Liver (tissue), 8 donors: ENCODE measurements at regions not wholly inside any gene's neighbourhood (a gene's known extent, or its start where the extent isn't known, plus 50 kb on each side); places are given as distances from the start of the nearest gene placed in this dataset.

Experiments
- DNase-seq: peaks from one replicate; pipeline ENCODE4 v3.0.0-alpha.2; 2017; ENCODE audit warnings: low spot score
- H3K27ac ChIP-seq, 2 donors: one replicate each; pipeline ENCODE4 v1.7.0; 2013; ENCODE audit warnings: inconsistent platforms in 2 of 2, low read length in 2 of 2, control low read depth in 1 of 2, low read depth in 1 of 2, mild to moderate bottlenecking in 1 of 2
- H3K27me3 ChIP-seq, 4 donors: one replicate each; pipeline versions ENCODE4 v1.6.1 to v1.7.0; 2013; ENCODE audit warnings: low read length in 3 of 4, inconsistent platforms in 1 of 4, mild to moderate bottlenecking in 1 of 4, moderate library complexity in 1 of 4; ENCODE audit not compliant: control insufficient read depth in 4 of 4, insufficient read depth in 4 of 4
- H3K36me3 ChIP-seq, 4 donors: one replicate each; pipeline versions ENCODE4 v1.6.1 to v1.7.0; 2013; ENCODE audit warnings: low read length in 3 of 4, mild to moderate bottlenecking in 3 of 4, low read depth in 1 of 4, moderate library complexity in 1 of 4; ENCODE audit not compliant: control insufficient read depth in 4 of 4, insufficient read depth in 3 of 4
- H3K4me1 ChIP-seq, 4 donors: one replicate each; pipeline versions ENCODE4 v1.6.1 to v1.7.0; 2013; ENCODE audit warnings: low read length in 3 of 4, mild to moderate bottlenecking in 3 of 4, moderate library complexity in 1 of 4; ENCODE audit not compliant: control insufficient read depth in 4 of 4, insufficient read depth in 4 of 4
- H3K4me3 ChIP-seq, 3 donors: one replicate each; pipeline versions ENCODE4 v1.6.1 to v1.7.0; 2013; ENCODE audit warnings: low read length in 3 of 3, control low read depth in 1 of 3, low read depth in 1 of 3, mild to moderate bottlenecking in 1 of 3
- H3K9ac ChIP-seq, 2 donors: one replicate each; pipeline ENCODE4 v1.7.0; 2013; ENCODE audit warnings: low read length in 2 of 2, mild to moderate bottlenecking in 2 of 2, moderate library complexity in 2 of 2, control low read depth in 1 of 2, low read depth in 1 of 2
- H3K9me3 ChIP-seq, 4 donors: one replicate each; pipeline versions ENCODE4 v1.6.1 to v1.7.0; 2013; ENCODE audit warnings: low read length in 3 of 4; ENCODE audit not compliant: control insufficient read depth in 4 of 4
- EGR1 ChIP-seq, 2 donors: IDR thresholded peaks; 2 replicates each; pipeline ENCODE4 v1.6.1; 2016 to 2018; ENCODE audit warnings: antibody characterized with exemption in 2 of 2, low read depth in 2 of 2
- FOXA2 ChIP-seq: IDR thresholded peaks from 2 replicates; pipeline ENCODE4 v1.6.1; 2016; ENCODE audit warnings: antibody characterized with exemption
- GABPA ChIP-seq, 2 donors: IDR thresholded peaks in 1 of 2; conservative IDR thresholded peaks in 1 of 2; 2 replicates each; pipeline ENCODE4 v1.6.1; 2016; ENCODE audit warnings: antibody characterized with exemption in 2 of 2, mild to moderate bottlenecking in 1 of 2, moderate library complexity in 1 of 2
- JUND ChIP-seq, 2 donors: IDR thresholded peaks; 2 replicates each; pipeline ENCODE4 v1.6.1; 2016; ENCODE audit warnings: antibody characterized with exemption in 2 of 2
- NR2F2 ChIP-seq: IDR thresholded peaks from 2 replicates; pipeline ENCODE4 v1.6.1; 2016; ENCODE audit warnings: antibody characterized with exemption
- RAD21 ChIP-seq, 2 donors: IDR thresholded peaks; 2 replicates each; pipeline ENCODE4 v1.6.1; 2016; ENCODE audit warnings: antibody characterized with exemption in 2 of 2, mild to moderate bottlenecking in 2 of 2
- RXRA ChIP-seq, 2 donors: IDR thresholded peaks; 2 replicates each; pipeline ENCODE4 v1.6.1; 2017 to 2018; ENCODE audit warnings: antibody characterized with exemption in 2 of 2, mild to moderate bottlenecking in 1 of 2
- SP1 ChIP-seq: IDR thresholded peaks from 2 replicates; pipeline ENCODE4 v1.6.1; 2018; ENCODE audit warnings: antibody characterized with exemption, mild to moderate bottlenecking
- TAF1 ChIP-seq: conservative IDR thresholded peaks from 2 replicates; pipeline ENCODE4 v1.6.1; 2016; ENCODE audit warnings: antibody characterized with exemption, mild to moderate bottlenecking
- YY1 ChIP-seq: IDR thresholded peaks from 2 replicates; pipeline ENCODE4 v1.6.1; 2016; ENCODE audit warnings: antibody characterized with exemption, mild to moderate bottlenecking
- WGBS: extraction: QIAGEN DNeasy Blood & Tissue Kit; methylation state at CpG from one replicate; pipeline ENCODE4 v1.1.7; 2013; 5-methylcytosine and 5-hydroxymethylcytosine counted together
- TF ChIP-seq, protein P1 (sequence below): IDR thresholded peaks from 2 replicates; pipeline ENCODE4 v1.6.1; 2016; ENCODE audit warnings: antibody characterized with exemption
- TF ChIP-seq, protein P2 (sequence below): IDR thresholded peaks from 2 replicates; pipeline ENCODE4 v1.6.1; 2016; ENCODE audit warnings: antibody characterized with exemption, mild to moderate bottlenecking
- TF ChIP-seq, protein P3 (sequence below): IDR thresholded peaks from 2 replicates; pipeline ENCODE4 v1.6.1; 2016; ENCODE audit warnings: antibody characterized with exemption
- TF ChIP-seq, protein P4 (sequence below): fragments of 150-350 bp; IDR thresholded peaks from 2 replicates; pipeline ENCODE4 v1.5.1; 2017; ENCODE audit warnings: improper control_type of control experiment, low read depth, low read length; ENCODE audit not compliant: missing input control
- donor health status: healthy.
- donor health status: healthy.
- donor health status: healthy.
- donor health status: healthy.
- donor health status: healthy.

DNA sequence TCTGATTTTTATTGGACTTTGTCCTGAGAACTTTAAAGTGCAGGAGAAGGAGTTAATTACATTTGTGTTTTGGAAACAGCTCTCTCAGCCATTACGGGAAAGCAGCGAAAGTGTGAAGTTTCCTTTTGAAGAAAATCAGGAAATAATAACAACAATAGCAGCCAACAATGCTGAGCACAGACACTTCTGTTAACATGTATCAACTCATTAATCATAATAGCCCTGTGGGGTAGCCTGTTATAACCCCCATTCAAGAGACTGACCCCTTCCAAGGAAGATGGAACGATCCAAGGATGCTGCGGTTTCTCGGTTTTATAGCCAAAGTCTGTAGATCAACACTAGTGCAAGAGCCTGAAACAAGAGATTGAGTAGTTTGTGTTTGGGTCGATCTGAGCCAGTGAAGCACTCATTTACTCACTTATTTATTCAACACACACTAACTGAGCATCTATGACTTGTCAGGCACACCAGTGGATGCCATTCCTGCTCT lies 195.5 kb downstream of the DRD1 start:
- Histone ChIP-seq H3K36me3 (no peaks in the 10 kb centered on the region), H3K4me3 (no peak overlapping the region), H3K9ac (no peak overlapping the region), H3K9me3 (no peaks in the 10 kb centered on the region), H3K27me3 (no peaks in the 10 kb centered on the region), H3K27ac (no peak overlapping the region), H3K4me1 (no peaks in the 10 kb centered on the region)
- TF ChIP-seq SP1 = no peak
- no peak for DNase-seq
- 76% methylated on average over 6 of the region's 6 CpGs for WGBS

DNA sequence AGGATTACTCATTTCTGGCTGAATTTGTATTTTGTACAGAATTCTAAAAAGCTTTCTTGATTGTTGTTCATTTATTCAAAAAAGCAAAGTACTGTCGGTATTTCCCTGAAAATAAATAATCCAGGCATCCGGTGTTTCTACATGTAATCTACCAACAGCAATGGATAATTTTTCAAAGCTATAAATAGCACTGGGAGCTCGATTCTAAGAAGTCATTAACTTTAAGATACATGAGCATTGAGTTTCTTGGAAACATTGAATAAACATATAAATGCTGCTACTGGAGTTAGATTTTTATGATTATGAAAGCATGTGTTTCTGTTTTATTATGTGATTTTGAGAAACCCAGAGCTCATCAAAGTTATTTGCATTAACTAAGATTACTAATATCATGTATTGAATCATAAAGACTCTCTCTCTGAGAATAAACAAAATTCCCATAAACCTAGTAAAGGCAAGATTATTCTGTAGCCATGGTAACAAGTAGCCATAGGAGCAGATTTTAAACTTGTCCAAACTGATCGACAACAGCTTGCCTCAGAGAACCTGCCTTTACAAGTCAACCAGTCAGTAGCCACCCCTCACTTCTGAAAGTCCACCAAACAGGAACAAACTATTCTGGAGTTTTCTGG lies 197.0 kb downstream of the DRD1 start:
- WGBS = 68% methylated on average over 4 of the region's 4 CpGs
- H3K27ac ChIP-seq = no peak overlapping the region
- no peak for DNase-seq
- H3K9ac ChIP-seq = no peak overlapping the region
- no peaks in the 10 kb centered on the region for H3K27me3 ChIP-seq
- TF ChIP-seq RAD21 (IDR thresholded peaks at IDR 0.05) = no peak
- no peak for TF ChIP-seq FOXA2
- TF ChIP-seq, protein P1, sequence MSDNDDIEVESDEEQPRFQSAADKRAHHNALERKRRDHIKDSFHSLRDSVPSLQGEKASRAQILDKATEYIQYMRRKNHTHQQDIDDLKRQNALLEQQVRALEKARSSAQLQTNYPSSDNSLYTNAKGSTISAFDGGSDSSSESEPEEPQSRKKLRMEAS = no peak
- TF ChIP-seq GABPA (IDR thresholded peaks at IDR 0.05 in 1 of 2, conservative IDR thresholded peaks at IDR 0.05 in 1 of 2) = no peak
- no peak for TF ChIP-seq TAF1
- TF ChIP-seq EGR1 (IDR thresholded peaks at IDR 0.05; ENCODE audit: low read depth in 2 of 2) = no peak
- TF ChIP-seq, protein P2, sequence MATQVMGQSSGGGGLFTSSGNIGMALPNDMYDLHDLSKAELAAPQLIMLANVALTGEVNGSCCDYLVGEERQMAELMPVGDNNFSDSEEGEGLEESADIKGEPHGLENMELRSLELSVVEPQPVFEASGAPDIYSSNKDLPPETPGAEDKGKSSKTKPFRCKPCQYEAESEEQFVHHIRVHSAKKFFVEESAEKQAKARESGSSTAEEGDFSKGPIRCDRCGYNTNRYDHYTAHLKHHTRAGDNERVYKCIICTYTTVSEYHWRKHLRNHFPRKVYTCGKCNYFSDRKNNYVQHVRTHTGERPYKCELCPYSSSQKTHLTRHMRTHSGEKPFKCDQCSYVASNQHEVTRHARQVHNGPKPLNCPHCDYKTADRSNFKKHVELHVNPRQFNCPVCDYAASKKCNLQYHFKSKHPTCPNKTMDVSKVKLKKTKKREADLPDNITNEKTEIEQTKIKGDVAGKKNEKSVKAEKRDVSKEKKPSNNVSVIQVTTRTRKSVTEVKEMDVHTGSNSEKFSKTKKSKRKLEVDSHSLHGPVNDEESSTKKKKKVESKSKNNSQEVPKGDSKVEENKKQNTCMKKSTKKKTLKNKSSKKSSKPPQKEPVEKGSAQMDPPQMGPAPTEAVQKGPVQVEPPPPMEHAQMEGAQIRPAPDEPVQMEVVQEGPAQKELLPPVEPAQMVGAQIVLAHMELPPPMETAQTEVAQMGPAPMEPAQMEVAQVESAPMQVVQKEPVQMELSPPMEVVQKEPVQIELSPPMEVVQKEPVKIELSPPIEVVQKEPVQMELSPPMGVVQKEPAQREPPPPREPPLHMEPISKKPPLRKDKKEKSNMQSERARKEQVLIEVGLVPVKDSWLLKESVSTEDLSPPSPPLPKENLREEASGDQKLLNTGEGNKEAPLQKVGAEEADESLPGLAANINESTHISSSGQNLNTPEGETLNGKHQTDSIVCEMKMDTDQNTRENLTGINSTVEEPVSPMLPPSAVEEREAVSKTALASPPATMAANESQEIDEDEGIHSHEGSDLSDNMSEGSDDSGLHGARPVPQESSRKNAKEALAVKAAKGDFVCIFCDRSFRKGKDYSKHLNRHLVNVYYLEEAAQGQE = no peak
- no peak for TF ChIP-seq YY1
- no peak for TF ChIP-seq SP1
- TF ChIP-seq JUND (IDR thresholded peaks at IDR 0.05) = no peak
- TF ChIP-seq, protein P3, sequence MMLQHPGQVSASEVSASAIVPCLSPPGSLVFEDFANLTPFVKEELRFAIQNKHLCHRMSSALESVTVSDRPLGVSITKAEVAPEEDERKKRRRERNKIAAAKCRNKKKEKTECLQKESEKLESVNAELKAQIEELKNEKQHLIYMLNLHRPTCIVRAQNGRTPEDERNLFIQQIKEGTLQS = no peak
- TF ChIP-seq RXRA (IDR thresholded peaks at IDR 0.05) = no peak
- TF ChIP-seq NR2F2 = no peak
- TF ChIP-seq, protein P4, sequence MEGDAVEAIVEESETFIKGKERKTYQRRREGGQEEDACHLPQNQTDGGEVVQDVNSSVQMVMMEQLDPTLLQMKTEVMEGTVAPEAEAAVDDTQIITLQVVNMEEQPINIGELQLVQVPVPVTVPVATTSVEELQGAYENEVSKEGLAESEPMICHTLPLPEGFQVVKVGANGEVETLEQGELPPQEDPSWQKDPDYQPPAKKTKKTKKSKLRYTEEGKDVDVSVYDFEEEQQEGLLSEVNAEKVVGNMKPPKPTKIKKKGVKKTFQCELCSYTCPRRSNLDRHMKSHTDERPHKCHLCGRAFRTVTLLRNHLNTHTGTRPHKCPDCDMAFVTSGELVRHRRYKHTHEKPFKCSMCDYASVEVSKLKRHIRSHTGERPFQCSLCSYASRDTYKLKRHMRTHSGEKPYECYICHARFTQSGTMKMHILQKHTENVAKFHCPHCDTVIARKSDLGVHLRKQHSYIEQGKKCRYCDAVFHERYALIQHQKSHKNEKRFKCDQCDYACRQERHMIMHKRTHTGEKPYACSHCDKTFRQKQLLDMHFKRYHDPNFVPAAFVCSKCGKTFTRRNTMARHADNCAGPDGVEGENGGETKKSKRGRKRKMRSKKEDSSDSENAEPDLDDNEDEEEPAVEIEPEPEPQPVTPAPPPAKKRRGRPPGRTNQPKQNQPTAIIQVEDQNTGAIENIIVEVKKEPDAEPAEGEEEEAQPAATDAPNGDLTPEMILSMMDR = no peak
- no peak overlapping the region for H3K4me3 ChIP-seq
- no peaks in the 10 kb centered on the region for H3K9me3 ChIP-seq
- no peaks in the 10 kb centered on the region for H3K36me3 ChIP-seq
- no peaks in the 10 kb centered on the region for H3K4me1 ChIP-seq
